ENCODE measurements at regions not wholly inside any gene's neighbourhood (a gene's known extent, or its start where the extent isn't known, plus 50 kb on each side); places are given as distances from the start of the nearest gene placed in this dataset.

GRCh38 chr4:114537352-114537751 is 61.3 kb upstream of the UGT8 start:
- TF ChIP-seq, protein P1, sequence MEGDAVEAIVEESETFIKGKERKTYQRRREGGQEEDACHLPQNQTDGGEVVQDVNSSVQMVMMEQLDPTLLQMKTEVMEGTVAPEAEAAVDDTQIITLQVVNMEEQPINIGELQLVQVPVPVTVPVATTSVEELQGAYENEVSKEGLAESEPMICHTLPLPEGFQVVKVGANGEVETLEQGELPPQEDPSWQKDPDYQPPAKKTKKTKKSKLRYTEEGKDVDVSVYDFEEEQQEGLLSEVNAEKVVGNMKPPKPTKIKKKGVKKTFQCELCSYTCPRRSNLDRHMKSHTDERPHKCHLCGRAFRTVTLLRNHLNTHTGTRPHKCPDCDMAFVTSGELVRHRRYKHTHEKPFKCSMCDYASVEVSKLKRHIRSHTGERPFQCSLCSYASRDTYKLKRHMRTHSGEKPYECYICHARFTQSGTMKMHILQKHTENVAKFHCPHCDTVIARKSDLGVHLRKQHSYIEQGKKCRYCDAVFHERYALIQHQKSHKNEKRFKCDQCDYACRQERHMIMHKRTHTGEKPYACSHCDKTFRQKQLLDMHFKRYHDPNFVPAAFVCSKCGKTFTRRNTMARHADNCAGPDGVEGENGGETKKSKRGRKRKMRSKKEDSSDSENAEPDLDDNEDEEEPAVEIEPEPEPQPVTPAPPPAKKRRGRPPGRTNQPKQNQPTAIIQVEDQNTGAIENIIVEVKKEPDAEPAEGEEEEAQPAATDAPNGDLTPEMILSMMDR (IDR thresholded peaks at IDR 0.05; ENCODE audit: poor library complexity, severe bottlenecking) = no peak
- no peak for TF ChIP-seq MXI1 (conservative IDR thresholded peaks at IDR 0.05; ENCODE audit: poor library complexity, severe bottlenecking)
- no peak for TF ChIP-seq POLR2AphosphoS5 (IDR thresholded peaks at IDR 0.05)
- no peak for TF ChIP-seq RAD21 (conservative IDR thresholded peaks at IDR 0.05)
- TF ChIP-seq EP300 (conservative IDR thresholded peaks at IDR 0.05; ENCODE audit: poor library complexity, severe bottlenecking) = no peak
- TF ChIP-seq, protein P2, sequence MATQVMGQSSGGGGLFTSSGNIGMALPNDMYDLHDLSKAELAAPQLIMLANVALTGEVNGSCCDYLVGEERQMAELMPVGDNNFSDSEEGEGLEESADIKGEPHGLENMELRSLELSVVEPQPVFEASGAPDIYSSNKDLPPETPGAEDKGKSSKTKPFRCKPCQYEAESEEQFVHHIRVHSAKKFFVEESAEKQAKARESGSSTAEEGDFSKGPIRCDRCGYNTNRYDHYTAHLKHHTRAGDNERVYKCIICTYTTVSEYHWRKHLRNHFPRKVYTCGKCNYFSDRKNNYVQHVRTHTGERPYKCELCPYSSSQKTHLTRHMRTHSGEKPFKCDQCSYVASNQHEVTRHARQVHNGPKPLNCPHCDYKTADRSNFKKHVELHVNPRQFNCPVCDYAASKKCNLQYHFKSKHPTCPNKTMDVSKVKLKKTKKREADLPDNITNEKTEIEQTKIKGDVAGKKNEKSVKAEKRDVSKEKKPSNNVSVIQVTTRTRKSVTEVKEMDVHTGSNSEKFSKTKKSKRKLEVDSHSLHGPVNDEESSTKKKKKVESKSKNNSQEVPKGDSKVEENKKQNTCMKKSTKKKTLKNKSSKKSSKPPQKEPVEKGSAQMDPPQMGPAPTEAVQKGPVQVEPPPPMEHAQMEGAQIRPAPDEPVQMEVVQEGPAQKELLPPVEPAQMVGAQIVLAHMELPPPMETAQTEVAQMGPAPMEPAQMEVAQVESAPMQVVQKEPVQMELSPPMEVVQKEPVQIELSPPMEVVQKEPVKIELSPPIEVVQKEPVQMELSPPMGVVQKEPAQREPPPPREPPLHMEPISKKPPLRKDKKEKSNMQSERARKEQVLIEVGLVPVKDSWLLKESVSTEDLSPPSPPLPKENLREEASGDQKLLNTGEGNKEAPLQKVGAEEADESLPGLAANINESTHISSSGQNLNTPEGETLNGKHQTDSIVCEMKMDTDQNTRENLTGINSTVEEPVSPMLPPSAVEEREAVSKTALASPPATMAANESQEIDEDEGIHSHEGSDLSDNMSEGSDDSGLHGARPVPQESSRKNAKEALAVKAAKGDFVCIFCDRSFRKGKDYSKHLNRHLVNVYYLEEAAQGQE (IDR thresholded peaks at IDR 0.05; ENCODE audit: borderline replicate concordance) = no peak
- no peak for TF ChIP-seq SMC3 (conservative IDR thresholded peaks at IDR 0.05; ENCODE audit: poor library complexity)
- TF ChIP-seq EZH2 (IDR thresholded peaks at IDR 0.05; ENCODE audit: borderline replicate concordance, insufficient read depth, low read length, poor library complexity, severe bottlenecking) = no peak
- TF ChIP-seq TAF1 (IDR thresholded peaks at IDR 0.05; ENCODE audit: low read depth) = no peak
